ENCODE measurements at regions not wholly inside any gene's neighbourhood (a gene's known extent, or its start where the extent isn't known, plus 50 kb on each side); places are given as distances from the start of the nearest gene placed in this dataset.
A peak's percentile ranks its signal among the peaks of the same experiment; 100 is the strongest.
"Not testable (repeated sequence)": the region's sequence is repeated elsewhere in the genome, so short reads cannot be mapped to it uniquely, and the experiment has no call there.

DNA sequence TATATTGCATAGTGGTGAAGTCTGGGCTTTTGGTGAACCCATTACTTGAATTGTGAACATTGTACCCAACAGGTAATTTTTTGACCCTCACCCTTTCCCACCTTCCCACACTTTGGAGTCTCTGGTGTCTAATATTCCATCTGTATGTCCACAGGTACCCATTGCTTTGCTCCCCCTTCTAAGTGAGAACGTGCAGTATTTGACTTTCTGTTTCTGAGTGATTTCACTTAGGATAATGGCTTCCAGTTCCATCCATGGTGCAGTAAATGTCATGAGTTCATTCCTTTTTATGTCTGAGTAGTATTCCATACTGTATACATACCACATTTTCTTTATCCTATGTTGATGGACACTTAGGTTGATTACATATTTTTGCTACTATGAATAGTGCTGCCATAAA, 91.5 kb upstream of the KIF5B start:
- intact Hi-C loops (cut with DNase I), result no loop called here
- ATAC-seq, result no peak
- DNase-seq, result no peak

DNA sequence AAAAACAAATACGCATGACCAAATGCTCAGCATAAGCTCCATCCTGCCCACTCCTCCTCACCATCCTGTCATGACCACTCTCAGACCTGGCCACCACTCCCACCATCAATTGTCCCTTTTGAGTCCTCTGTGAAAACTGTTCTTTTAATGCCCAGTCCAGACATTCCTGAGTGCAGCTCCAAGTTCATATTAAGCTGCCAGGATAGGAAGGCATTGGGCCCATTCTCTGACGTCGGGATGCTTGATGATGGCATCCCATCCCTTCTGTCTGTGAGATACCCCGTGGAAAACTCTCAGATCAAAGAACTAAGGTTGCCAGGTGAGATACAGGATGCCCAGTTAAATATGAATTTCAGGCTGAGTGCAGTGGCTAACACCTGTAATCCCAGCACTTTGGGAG, 89.9 kb upstream of the KIF5B start:
- no peak for DNase-seq
- intact Hi-C loops (cut with DNase I), result no loop called here
- ATAC-seq, result no peak

- intact Hi-C loops (cut with DNase I), result no loop called here
- ATAC-seq (no peak), DNase-seq (no peak)
Measured at GRCh38 chr10:32144817-32145688, 88.8 kb upstream of the KIF5B start.

- intact Hi-C loops (cut with DNase I), result no loop called here
Measured at GRCh38 chr10:32143302-32143847, 87.2 kb upstream of the KIF5B start.

DNA sequence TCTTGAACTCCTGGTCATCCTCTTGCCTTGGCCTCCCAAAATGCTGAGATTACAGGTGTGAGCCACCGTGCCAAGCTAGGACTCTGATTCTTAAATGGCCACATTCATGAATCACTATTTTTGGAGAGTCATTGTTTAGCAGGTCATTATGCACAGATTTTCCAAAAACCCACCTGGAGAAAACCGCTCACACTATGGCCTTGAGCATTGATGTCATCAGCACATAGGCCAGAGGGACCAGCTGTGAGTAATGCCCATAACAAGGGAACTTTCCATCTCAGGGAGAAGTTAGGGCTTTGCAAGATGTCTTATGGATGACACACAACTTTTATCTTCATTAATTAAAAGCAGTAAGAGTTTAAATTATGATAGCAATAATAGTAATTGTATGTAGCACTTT, 86.4 kb upstream of the KIF5B start:
- DNase-seq (no peak), ATAC-seq (no peak)
- intact Hi-C loops (cut with DNase I), result no loop called here

More at GRCh38 chr10:32143302-32143847, 87.2 kb upstream of the KIF5B start:
- DNase-seq (no peak), ATAC-seq (no peak)

- peak; percentile 55 for DNase-seq
- intact Hi-C loops (cut with DNase I), result no loop called here
- peak; percentile 10 to 15 for ATAC-seq
Measured at GRCh38 chr10:32141018-32141807, 85.0 kb upstream of the KIF5B start.

- ATAC-seq (no peak), DNase-seq (no peak)
- intact Hi-C loops (cut with DNase I), result no loop called here
Measured at GRCh38 chr10:32140403-32140802, 84.2 kb upstream of the KIF5B start.

- intact Hi-C loops (cut with DNase I), result no loop called here
- ATAC-seq (peak; percentile 96 to 98), DNase-seq (peak; percentile 90)
Measured at GRCh38 chr10:32139223-32140073, 83.2 kb upstream of the KIF5B start.

- ATAC-seq; DNase-seq; intact Hi-C loops (cut with DNase I): not testable (repeated sequence)
Measured at GRCh38 chr10:32136927-32137326, 80.7 kb upstream of the KIF5B start.

GRCh38 chr10:32135796-32136195, 79.6 kb upstream of the KIF5B start:
- intact Hi-C loops (cut with DNase I); DNase-seq; ATAC-seq: not testable (repeated sequence)

DNA sequence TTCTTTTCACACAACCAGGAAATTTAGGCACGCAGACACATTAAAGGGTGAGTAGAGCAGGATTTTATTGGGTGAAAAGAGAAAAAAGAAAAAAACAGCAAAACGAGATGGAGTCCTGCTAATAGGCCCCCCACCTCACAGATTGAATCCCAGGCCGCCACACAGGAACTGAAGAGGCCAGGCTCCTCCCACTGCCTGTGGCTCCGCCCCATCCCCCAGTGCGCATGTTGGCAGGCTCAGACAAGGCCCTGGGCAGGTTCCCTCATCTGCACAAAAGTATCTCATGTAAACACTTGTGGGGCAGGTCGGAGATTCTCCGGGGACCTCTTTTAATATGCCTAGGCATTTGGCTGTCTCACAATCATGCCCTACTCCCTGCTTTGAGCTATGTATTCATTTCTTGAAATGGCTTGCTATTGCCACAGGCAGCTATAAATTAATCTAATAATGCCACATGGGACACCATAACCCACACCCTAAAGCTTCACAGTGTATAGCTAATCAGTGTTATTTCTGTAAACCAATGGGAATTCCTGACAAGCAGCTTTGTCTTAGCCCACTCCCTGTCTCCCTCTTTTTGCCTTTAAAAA, 76.2 kb upstream of the KIF5B start:
- DNase-seq (no peak), ATAC-seq (no peak)
- intact Hi-C loops (cut with DNase I), result no loop called here

DNA sequence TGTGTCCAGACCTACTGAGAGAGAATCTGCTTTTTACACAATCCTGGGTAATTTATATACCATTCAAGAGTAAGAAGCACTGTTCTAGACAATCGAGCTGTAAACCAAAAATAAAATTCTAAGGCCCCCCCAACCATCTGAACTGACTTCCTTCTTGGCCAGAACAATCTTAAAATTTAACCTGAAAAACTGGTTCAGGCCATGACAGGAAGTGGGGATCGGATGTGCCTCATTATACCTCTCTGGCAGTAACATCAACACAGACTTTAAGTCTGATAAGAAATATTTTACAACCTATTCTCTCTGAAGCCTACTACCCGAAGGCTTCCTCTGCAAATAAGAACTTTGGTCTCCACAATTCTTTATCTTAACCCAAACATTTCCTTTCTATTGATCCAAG, 75.2 kb upstream of the KIF5B start:
- no peak for ATAC-seq
- intact Hi-C loops (cut with DNase I), result no loop called here

GRCh38 chr10:32130788-32131187, 74.6 kb upstream of the KIF5B start:
- DNase-seq, result no peak
- intact Hi-C loops (cut with DNase I), result no loop called here
- no peak for ATAC-seq

More for the DNA sequence above, 75.2 kb upstream of the KIF5B start:
- no peak for DNase-seq

GRCh38 chr10:32125023-32125422, 68.8 kb upstream of the KIF5B start:
- DNase-seq (no peak), ATAC-seq (no peak)
- intact Hi-C loops (cut with DNase I), result no loop called here

DNA sequence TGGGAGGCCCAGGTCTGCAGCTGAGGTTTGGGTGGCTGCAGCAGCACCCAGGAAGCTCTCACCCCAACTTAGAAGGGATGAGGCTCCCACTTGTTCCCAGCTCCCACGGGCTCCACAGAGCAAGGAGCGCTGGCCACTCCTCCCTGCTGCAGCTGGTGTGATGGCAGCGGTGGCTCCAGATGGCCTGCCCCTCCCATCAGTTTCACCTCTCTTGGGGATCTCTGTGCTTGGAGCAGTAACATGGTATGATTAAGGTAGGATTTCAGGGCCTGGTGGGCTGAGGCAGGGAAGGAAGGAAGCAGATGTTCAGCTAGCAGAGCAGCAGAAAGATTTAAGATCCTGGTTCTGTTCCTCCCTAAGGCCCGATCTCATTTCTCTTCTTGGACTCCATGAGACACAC, 66.8 kb upstream of the KIF5B start:
- intact Hi-C loops (cut with DNase I), result no loop called here
- DNase-seq (no peak), ATAC-seq (no peak)

DNA sequence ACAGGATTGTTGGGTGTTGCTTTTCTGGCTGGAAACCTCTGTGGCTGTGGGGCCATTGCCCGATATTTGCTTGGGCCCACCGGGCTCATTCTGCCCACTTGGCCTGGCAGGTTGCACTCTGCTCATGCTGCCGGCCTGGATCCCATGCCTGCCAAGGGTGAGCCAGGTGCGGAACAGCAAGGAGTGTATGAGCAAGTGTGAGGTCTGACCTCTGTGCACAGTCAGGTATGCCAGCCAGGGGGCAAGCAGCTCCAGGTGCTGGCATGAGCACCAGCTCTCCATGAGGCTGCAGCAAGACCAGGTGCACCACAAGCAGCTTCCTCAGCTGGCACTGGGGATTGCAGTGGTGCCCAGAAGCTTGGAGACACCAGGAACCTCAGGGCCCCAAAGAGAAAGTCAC, 65.4 kb upstream of the KIF5B start:
- ATAC-seq, result no peak
- intact Hi-C loops (cut with DNase I), result no loop called here
- DNase-seq, result no peak

- DNase-seq, result no peak
- intact Hi-C loops (cut with DNase I), result no loop called here
Measured at GRCh38 chr10:32120147-32120546, 63.9 kb upstream of the KIF5B start.

GRCh38 chr10:32114508-32114907, 58.3 kb upstream of the KIF5B start:
- DNase-seq (no peak), ATAC-seq (no peak)
- intact Hi-C loops (cut with DNase I), result no loop called here

More at GRCh38 chr10:32120147-32120546, 63.9 kb upstream of the KIF5B start:
- ATAC-seq, result no peak

DNA sequence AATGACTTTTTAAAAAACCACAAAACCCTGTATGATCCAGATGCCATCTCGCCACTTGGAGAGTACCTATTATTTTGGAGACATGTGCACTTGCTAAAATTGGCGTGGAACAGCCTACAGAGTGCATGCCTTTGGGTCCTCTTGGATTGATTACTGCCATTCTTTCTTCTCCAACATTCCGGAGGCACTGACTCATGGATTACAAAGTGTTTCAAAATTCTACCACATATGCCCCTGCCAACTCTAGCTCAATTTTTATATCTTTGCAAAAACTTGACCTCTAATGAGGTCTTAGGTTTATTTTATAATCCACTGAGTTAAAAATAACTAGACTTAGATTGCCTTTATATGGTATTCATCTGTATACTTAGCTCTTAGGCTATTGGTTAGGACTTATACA, 55.8 kb upstream of the KIF5B start:
- ATAC-seq (peak; percentile 89 to 93), DNase-seq (no peak)
- intact Hi-C loops (cut with DNase I), result no loop called here

All from left cardiac atrium (tissue), 4 donors.